ENCODE measurements at regions not wholly inside any gene's neighbourhood (a gene's known extent, or its start where the extent isn't known, plus 50 kb on each side); places are given as distances from the start of the nearest gene placed in this dataset.
"Not testable (repeated sequence)": the region's sequence is repeated elsewhere in the genome, so short reads cannot be mapped to it uniquely, and the experiment has no call there.

GRCh38 chr5:90338712-90339372 is 70.7 kb downstream of the CETN3 start:
- DNase-seq: no peak

- DNase-seq: no peak
Observed at GRCh38 chr5:90337449-90338052, 72.0 kb downstream of the CETN3 start.

GRCh38 chr5:90336752-90337151 is 72.8 kb downstream of the CETN3 start:
- no peak for DNase-seq

GRCh38 chr5:90334741-90335140 is 74.8 kb downstream of the CETN3 start:
- no peak for DNase-seq

- DNase-seq: no peak
Observed at GRCh38 chr5:90329911-90330310, 79.6 kb downstream of the CETN3 start.

GRCh38 chr5:90326995-90327394 is 82.6 kb downstream of the CETN3 start:
- DNase-seq: no peak

- DNase-seq: no peak
Observed at GRCh38 chr5:90325093-90325492, 84.5 kb downstream of the CETN3 start.

- DNase-seq: not testable (repeated sequence)
Observed at GRCh38 chr5:90320348-90320747, 89.2 kb downstream of the CETN3 start.

GRCh38 chr5:90312027-90312426 is 97.5 kb downstream of the CETN3 start:
- DNase-seq: no peak

GRCh38 chr5:90311401-90311800 is 98.2 kb downstream of the CETN3 start:
- no peak for DNase-seq

- DNase-seq: no peak
Observed at GRCh38 chr5:90308787-90309585, 100.6 kb downstream of the CETN3 start.

GRCh38 chr5:90307782-90308181 is 101.8 kb downstream of the CETN3 start:
- DNase-seq: no peak

GRCh38 chr5:90307322-90307721 is 102.2 kb downstream of the CETN3 start:
- DNase-seq: no peak

- DNase-seq: peak; percentile 24 to 53
Observed at GRCh38 chr5:90306613-90307012, 102.9 kb downstream of the CETN3 start.

- no peak for DNase-seq
Observed at GRCh38 chr5:90305041-90305720, 104.4 kb downstream of the CETN3 start.

GRCh38 chr5:90301248-90301647 is 108.3 kb downstream of the CETN3 start:
- no peak for DNase-seq

- no peak for DNase-seq
Observed at GRCh38 chr5:90297045-90297764, 112.4 kb downstream of the CETN3 start.

GRCh38 chr5:90294604-90295003 is 115.0 kb downstream of the CETN3 start:
- DNase-seq: no peak

- no peak for DNase-seq
Observed at GRCh38 chr5:90293931-90294330, 115.6 kb downstream of the CETN3 start.

- DNase-seq: no peak
Observed at GRCh38 chr5:90290648-90291047, 118.9 kb downstream of the CETN3 start.

GRCh38 chr5:90289837-90290236 is 119.7 kb downstream of the CETN3 start:
- no peak for DNase-seq

- DNase-seq: no peak
Observed at GRCh38 chr5:90287036-90287435, 122.5 kb downstream of the CETN3 start.

GRCh38 chr5:90285581-90285980 is 124.0 kb downstream of the CETN3 start:
- no peak for DNase-seq
